HG03280 (cell line): ENCODE measurements at regions not wholly inside any gene's neighbourhood (a gene's known extent, or its start where the extent isn't known, plus 50 kb on each side); places are given as distances from the start of the nearest gene placed in this dataset.
"Not testable (repeated sequence)": the region's sequence is repeated elsewhere in the genome, so short reads cannot be mapped to it uniquely, and the experiment has no call there.

Experiments
- ATAC-seq: cut with Tn5 transposase; IDR thresholded peaks from one replicate; pipeline ENCODE4 v1.9.1; 2021; ENCODE audit warnings: mild to moderate bottlenecking, moderate library complexity; ENCODE audit not compliant: unreplicated experiment

DNA sequence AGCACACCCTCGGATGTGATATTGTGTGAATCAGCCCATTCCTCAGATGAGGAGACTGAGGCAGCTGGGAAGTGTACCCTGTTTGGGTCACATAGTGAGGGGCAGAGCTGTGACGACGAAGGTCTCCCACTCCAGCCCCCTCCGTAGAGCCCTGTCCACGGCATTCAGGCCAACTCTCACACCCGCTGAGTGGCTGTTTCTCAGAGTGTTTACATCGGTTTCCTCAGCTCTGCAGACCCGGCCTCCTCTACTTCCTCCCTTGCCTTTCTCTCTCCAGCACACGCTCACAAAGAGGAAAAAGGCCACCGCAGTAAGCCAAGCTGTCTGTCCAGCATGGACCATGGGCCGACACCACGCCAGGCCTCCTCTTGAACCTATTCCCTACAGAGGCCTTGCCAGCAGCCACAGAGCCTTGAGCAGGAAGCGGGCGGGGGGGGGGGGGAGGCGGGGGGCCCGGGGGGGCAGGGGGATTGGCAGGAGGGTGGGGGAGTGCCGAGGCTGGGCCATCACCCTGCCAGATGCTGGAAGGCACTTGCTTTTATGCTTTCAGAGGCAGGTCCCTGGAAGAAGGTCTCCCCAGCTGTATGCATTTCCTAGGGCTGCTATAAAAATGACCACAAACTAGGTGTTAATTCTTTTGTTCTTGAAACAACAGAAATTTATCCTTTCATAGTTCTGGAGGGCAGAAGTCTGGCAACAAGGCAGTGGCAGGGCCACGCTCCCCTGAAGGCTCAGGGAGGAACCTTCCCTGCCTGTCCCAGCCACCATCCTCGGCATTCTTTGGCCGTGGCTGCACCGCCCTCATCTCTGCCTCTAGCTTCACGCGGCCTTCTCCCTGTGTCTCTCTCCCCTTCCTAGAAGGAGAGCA is 178.4 kb downstream of the PSMG1 start:
- ATAC-seq = no peak

DNA sequence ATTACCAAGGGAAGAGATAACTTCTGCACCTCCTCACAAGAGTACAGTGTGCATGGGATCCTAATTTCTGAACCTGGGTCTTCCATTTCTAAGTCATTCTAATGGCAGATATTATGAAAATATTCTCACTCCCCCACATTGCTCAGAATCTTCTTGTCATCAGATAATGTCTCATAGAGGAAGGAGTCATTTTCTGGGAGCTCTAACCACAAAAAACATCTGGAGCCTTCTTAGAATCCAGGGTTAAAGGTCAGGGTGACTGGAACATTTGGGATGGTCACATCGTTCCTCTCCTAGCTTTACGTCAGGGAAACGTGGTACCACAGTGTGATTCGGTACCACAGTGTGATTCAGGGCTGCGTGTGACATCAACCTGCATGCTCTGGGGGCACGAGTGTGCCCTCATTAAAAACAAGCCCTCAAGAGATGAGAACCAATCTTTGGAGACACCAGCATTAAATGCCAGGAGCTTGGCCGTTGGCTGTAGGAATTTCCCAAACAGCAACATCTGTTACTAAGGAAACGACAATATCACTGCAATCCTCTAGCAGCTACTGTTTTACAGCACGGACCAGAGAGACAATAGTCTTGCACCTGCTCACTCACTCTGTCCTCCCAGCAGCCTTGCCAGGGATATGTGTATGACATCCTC is 179.1 kb downstream of the PSMG1 start:
- ATAC-seq = no peak

DNA sequence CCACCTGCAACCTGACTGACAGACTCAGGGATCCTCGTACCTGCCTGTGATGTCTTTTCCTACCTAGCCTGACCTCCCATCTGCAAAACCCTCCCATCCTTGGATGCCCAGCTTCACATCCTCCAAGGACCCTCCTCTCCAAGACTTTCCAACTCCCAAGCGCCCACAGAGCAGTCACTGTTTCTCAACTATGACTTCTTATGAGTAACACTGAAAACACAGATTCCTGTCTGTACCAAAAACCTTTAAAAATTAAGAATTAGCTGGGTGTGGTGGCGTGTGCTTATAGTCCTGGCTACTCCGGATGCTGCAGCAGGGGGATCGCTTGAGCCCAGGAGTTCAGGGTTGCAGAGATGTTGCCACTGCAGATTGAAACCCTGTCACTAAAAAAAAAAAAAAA is 181.9 kb downstream of the PSMG1 start:
- no peak for ATAC-seq

DNA sequence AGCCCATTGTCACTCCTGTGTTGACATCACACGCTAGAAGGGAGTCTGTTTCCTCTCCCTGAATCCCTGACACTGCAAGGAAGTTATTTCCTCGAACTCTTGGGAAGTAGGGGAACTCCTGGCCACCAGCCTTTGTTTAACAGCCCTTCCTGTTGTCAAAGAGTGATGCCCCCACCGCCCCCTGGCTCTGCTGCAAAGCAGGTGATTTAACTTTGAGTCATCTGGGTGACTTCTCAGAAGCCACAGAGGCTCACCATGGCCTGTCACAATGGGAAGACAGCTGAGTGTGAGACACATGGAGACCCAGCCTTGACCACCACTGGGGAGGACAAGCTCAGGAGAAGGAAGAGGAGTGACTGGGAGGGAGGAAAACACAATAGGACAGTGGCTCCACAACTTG is 182.8 kb downstream of the PSMG1 start:
- no peak for ATAC-seq

DNA sequence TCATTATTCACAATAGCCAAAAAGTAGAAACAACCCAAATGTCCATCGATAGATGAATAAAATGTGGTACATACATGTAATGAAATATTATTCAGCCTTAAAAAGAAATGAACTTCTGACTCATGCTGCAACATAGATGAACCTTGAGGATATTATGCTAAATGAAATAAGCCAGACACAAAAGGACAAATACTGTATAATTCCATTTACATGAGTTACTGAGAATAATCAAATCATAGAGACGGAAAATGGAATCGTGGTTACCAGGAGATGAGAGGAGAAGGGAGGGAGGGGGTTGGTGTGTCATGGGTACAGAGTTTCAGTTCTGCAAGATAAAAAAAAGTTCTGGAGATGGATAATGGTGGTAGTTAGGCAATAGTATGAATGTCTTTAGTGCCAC is 184.1 kb downstream of the PSMG1 start:
- no peak for ATAC-seq

DNA sequence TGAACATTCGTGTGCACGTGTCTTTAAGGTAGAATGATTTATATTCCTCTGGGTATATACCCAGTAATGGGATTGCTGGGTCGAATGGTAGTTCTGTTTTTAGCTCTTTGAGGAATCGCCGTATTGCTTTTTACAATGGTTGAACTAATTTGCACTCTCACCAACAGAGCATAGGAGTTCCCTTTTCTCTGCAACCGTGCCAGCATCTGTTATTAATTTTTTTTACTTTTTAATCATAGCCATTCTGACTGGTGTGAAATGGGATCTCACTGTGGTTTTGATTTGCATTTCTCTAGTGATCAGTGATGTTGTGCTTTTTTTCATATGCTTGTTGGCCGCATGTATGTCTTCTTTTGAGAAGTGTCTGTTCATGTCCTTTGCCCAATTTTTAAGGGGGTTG is 185.0 kb downstream of the PSMG1 start:
- not testable (repeated sequence) for ATAC-seq

DNA sequence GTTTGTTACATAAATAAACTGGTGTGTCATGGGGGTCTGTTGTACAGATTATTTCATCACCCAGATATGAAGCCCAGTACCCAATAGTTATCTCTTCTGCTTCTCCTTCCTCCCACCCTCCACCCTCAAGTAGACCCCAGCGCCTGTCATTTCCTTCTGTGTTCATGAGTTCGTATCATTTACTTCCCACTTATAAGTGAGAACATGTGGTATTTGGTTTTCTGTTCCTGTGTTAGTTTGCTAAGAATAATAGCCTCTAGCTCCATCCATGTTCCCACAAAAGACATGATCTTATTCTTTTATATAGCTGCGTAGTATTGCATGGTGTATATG is 185.4 kb downstream of the PSMG1 start:
- ATAC-seq = not testable (repeated sequence)

DNA sequence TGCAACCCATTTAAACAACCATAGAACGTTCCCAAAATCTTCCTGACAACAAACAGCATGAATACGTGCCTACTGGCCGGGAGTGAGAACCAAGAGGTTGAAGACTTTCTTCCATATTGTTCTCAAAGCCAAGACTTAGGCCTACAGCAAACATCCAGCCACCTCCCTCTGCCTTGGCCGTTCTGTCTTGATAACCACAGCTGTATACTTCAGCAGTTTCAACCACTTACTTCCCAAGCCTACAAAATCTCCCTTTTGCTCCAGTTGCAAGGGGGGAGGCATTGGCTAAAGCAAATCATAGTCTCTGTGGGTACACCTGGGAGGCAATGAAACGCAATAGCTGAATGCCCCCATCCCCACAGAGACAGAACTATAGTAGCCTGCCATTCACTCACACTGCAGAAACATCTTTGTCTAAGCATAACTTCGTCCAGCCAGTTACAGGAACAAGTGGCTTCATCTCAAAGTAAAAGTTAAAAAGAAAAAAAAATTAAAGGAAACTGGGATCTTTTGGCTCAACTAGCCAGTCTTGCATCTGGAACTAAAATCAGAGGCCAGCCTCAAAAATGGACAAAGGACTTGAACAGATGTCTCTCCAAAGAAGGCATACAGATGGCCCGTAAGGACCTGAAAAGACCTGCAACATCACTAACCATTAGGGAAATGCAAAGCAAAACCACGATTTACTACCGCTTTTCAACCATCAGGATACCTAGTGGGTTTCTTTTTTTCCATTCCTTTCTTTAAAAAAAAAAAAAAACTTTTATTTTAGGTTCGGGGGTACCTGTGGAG is 186.0 kb downstream of the PSMG1 start:
- ATAC-seq = no peak

DNA sequence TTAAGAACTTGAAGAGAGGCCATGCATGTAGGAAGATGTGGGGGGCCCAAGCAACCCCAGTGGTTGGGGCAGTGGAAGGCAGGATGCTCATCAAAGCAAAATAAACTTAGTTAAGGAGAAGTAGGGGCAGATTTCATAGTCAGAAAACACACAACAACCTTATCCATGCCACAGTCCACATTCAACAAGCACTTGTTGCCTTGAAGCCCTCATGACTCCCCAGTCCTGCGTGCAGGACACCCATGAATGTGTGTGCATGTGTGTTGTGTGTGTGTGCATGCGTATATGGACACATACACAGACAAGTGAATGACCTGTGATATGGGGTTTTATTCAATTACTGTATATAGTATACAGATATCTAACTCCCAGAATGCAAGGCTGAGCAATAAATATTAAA is 186.9 kb downstream of the PSMG1 start:
- no peak for ATAC-seq

DNA sequence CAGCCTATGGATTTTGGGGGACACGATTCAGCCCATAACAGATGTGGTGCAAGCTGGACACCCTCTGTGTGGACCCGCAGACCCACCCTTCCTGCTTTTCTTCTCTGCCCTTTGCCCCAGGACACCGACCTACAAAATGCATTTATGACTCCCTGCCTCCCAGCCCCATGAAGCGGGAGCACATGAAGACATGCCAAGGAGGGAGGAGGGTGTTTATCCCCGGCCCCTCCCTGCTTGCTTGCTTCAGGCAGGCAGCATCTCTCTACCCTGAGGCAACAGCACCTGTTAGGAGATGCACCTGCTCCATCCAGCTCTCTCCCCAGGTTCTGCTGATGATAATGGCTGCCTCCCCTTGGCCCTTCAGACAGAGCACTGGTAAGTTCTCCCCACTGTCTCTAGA is 187.5 kb downstream of the PSMG1 start:
- no peak for ATAC-seq

DNA sequence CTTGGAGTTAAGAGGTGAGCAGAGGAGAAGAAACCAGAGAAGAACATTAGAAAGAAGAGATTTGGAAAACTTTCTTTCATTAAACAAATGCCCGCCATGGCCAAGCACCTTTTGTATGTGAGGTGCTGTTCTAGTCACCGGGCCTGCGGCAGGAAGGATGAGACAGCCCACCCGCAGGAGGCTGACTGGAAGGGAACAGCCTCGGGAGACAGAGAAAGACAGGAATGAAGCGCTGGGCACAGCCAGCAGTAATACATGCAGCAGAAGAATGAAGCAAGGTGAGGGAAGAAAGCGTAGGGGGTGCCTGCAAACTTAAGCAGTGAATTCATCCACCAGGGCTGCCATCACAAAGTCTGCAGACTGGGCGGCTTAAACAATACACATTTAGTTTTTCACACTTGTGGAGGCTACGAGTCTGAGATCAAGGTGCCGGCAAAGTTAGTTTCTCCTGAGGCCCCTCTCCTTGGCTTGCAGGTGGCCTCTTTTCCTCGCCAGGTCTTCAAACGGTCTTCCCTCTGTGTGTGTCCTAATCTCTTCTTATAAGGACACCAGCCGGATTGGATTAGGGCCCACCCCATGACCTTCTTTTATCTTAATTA is 188.1 kb downstream of the PSMG1 start:
- no peak for ATAC-seq

DNA sequence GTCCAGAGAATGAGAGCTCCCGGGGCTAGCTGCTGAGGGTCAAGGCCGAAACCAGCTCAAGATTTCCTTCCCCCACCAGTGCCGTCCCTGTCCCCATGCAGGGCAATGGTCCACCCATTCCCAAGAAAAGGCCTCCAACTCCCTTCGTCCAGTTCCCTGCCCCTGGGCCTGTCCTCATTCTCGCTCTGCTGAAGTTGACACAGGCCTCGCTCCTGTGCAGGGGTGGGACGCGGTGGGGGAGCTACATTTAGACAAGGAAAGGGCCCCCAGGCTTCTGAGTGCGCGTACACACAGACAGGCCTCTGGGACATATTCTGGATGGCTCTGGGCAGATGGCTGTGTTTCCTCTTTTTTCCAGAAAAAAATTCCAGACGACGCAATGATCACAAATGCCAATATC is 188.3 kb downstream of the ETS2 start:
- no peak for ATAC-seq

DNA sequence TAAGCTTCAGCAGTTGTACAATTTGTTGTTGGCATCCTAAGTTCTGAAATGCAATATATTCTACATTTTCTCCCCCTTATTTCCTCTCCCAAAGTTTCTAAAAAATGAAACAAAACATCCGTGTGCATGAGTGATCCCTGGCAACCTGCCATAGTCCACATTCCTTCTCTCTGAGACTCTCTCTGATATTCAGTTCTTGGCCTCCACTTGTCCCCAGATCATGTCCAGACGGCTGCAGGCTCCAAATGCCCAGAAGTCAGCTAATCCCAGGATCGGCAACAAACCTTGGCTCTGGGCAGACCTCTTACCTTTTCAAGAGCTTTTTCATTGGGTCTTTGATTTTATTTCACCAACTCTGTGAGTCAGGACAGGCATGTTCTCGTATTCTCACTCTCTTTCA is 187.8 kb downstream of the ETS2 start:
- ATAC-seq = no peak

DNA sequence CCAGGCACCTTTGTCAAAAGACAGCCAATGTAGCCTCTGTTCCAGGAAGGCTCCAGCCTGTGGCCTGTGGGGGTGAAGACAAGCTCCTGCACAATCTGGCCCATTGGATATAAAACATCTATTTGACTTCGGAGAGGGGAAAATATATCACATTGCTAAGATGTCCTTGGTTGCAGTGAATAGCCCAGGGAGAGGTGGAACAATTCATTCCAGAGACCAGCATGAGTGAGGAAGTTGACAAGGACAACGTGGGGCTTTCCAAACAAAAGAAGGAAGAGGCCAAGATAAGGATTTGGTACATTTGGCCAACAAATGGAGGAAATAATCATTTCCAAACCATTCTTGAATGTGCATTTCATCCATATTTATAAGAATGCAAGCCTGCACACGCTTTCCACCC is 187.0 kb downstream of the ETS2 start:
- no peak for ATAC-seq

DNA sequence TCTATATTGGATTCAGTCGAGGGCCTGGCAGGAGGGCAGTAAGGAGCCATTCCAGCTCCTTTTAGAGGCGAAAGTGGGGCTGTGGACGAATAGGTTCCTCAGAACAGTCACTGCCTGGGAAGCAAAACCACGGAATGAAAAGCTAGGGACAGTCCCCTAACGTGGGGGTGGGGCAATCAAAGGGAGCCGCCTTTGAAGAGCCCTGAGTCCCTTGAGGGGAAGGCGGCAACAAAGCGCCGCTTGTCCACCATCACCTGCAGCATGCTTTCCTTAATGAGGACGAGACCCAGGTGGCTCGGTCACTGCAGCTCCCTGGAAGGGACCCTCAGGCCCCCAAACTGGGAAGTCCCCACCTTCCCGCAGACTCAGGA is 184.7 kb downstream of the ETS2 start:
- no peak for ATAC-seq

DNA sequence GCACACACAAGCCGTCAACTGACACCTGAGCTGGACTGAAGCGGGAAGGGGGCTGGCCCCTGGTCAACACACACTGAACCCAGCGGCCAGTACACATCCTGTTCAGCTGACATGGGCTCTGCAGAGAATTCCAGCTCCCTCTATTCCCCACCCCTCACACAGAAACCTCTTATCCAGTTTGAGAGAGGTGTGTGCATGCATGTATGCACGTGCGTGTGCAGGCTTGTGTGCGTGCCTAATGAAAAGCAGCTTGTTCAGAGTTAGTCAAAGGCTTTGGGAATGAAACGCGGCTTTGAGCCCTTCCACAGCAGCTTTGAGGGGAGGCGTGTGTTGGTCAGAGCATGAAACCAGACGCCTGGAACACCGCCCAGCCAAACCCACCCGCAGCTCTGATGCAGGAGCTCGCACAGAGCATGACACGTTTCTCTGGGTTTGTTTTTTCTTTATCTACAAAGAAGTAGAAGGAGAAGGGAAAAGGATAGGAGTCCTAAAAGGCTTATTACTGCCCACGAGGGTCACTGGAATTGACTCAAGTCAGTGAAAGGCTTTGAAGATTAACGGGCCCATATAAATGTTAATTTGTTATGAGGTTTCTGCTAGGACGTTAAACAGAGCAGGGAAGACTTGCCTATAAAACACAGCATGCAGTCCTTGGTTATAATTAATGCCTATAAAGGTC is 184.2 kb downstream of the ETS2 start:
- no peak for ATAC-seq

DNA sequence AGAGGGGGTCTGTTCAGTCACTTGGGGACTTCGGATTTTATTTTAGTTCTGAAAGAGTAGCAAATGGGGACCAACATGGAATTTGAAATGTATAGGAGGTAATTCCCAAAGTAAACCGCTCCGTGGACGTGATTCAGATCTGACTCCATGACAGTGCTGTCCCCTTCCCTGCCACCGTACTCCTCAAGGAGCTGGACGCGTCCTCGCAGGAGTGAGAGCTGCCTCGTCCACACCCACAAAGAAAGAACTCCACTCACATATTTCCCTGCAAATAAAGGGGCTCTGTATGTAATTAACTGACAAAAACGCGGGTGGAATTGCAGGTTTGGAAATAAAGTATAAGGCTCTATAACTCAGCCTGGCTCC is 183.6 kb downstream of the ETS2 start:
- ATAC-seq = no peak

DNA sequence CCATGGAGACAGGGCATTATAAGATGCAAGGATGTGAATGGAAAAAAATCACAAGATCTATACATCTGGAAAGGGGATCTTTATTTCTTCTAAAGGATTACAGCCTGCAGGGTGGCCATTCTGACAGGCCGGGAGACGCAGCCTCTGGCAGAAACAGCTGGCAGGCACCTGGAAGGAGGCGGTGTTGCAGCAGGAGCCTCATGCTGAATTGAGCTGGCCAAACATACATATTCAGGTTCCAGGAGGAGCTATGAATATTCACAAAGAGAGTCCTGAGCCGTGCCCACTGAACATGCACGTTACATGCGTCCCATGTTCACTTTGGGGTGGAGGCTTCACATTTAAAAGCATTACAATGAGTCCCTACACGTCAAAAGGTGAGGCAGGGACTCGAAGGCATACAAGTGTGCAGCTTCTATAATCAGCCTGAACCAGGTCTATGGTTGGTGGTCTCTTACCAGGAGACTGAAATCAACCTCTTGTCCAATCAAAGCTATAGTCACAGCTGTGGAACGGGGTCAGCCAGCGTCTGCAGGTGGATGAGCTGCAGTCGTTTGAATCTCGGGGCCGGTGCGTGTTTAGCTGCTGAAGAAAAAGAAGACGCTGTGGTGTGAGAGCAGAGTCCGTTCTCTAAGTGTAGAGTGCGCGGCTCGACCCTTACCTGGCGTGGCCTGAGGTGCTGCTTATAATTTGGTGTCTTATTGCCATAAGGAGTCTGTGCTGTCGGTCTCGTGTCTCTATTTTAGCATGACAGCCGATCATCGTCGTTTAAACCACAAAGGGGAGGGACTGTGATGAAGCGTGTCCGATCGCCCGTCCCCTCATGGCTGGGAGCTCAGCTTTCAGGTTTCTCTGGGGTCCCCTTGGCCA is 183.0 kb downstream of the ETS2 start:
- no peak for ATAC-seq

DNA sequence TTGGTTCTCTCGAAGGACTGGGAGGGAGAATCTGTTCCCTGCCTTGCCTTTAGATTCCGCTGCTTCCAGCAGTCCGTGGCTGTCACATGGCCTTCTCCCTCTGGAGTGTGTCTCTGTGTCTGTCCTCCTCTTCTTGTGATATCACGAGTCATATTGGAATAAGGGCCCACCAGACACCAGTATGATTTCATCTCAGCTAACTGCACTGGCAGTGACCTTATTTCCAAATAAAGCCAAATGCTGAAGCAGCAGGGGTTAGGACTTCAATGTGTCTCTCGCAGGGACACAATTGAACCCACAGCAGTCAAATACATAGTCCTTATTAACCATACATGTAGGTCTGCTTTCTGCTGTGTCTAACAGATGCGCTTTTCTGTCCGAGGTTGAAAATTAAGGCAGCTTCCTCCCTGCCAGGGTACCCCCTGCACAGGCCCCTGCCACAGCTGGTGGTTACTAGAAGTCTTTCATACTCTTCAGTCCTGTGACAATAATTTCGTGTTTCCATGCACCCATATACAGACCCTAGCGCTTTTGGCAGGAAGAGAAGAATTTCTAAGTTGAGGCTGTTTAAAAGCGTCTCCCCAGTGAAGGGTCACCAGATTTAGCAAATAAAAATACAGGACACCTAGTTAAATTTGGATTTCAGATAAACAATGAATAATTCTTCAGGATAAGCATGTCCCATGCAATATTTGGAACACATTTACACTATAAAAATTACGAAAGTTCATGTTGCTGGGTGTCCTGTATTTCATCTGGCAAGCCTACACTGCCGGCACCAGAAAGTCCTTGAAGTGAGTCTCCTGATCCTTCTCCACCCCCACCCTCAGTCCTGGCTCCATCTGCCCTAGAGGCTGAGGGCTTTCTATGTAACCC is 182.1 kb downstream of the ETS2 start:
- no peak for ATAC-seq
